Right lobe of liver (tissue), 6 donors: ENCODE measurements at regions not wholly inside any gene's neighbourhood (a gene's known extent, or its start where the extent isn't known, plus 50 kb on each side); places are given as distances from the start of the nearest gene placed in this dataset.

Experiments
- ATAC-seq, 4 donors: fragments of 200-7000 bp; cut with Tn5 transposase; one replicate each; pipeline ENCODE4 v1.9.1; 2020; ENCODE audit warnings: mild to moderate bottlenecking in 4 of 4, moderate library complexity in 4 of 4
- DNase-seq, 3 donors: peaks; one replicate each; pipeline ENCODE4 v3.0.0-alpha.2; 2020
- H3K27ac ChIP-seq, 3 donors: fragments of 200-600 bp; one replicate each; pipeline ENCODE4 v1.8.0; 2022
- H3K27me3 ChIP-seq, 2 donors: fragments of 200-600 bp; one replicate each; pipeline ENCODE4 v1.8.0; 2022
- H3K36me3 ChIP-seq, 4 donors: fragments of 200-600 bp; sonication (generic) in 1 of 4; one replicate each; pipeline versions ENCODE4 v1.5.1 to v1.8.0; 2017 to 2022; ENCODE audit warnings: control low read depth in 1 of 4
- H3K4me1 ChIP-seq, 4 donors: fragments of 200-600 bp; sonication (generic) in 1 of 4; one replicate each; pipeline versions ENCODE4 v1.5.1 to v1.8.0; 2017 to 2022; ENCODE audit warnings: control low read depth in 1 of 4
- H3K4me3 ChIP-seq, 3 donors: fragments of 200-600 bp; one replicate each; pipeline ENCODE4 v1.8.0; 2022
- H3K9me3 ChIP-seq, 4 donors: fragments of 200-600 bp; sonication (generic) in 1 of 4; one replicate each; pipeline versions ENCODE4 v1.5.1 to v1.8.0; 2017 to 2022; ENCODE audit warnings: control low read depth in 1 of 4
- POLR2A ChIP-seq: fragments of 450-650 bp; IDR thresholded peaks from one replicate; pipeline ENCODE4 v1.6.1; 2017; ENCODE audit warnings: antibody characterized with exemption, mild to moderate bottlenecking
- WGBS: methylation state at CpG from one replicate; pipeline ENCODE4 v1.1.6; 2018; ENCODE audit warnings: low coverage, low lambda C conversion rate; ENCODE audit not compliant: insufficient coverage; ENCODE audit errors: missing lambda C conversion rate; 5-methylcytosine and 5-hydroxymethylcytosine counted together
- intact Hi-C, 2 donors: fragments of 100-400 bp; cut with DNase I; formaldehyde crosslinking; loops; one replicate each; pipeline versions ENCODE4 v1.11.2 to v1.14.1; 2022
- TF ChIP-seq, protein P1 (sequence below), 4 donors: fragments of 200-600 bp in 3 of 4; fragments of 450-650 bp in 1 of 4; IDR thresholded peaks; one replicate each; pipeline versions ENCODE4 v1.5.1 to v1.8.0; 2016 to 2022; ENCODE audit warnings: antibody characterized with exemption in 4 of 4, mild to moderate bottlenecking in 2 of 4
- donor health status: DM: no; HTN: yes; CAD: no.
- donor health status: DM: no; HTN: no; CAD: no.
- donor health status: DM: no; HTN: no; CAD: no.
- donor health status: DM: no; HTN: yes; CAD: no.
- donor health status: DM: no; HTN: yes; CAD: no.

DNA sequence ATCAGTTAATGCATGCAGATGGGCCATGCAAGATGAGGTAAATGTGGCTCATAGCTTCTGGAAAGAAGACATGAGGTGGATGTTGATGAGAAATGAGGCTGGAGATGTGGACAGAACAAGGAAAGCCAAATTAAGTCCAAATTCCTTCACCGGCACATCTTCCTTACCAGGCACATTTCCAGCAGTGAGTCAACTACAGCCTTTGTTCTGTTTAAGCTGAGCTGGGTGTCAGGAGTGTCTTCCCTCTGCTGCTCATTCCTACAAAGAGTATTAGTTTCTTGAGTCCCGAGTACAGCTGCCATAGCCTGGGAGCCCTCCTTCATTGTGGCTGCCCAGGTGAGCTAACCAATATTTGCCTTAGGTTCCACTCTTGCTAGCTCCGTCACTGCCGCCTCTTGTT is 945.0 kb downstream of the SLC4A3 start:
- no peaks in the 10 kb centered on the region for H3K27me3 ChIP-seq
- H3K27ac ChIP-seq: no peak overlapping the region
- H3K9me3 ChIP-seq: no peaks in the 10 kb centered on the region
- H3K36me3 ChIP-seq: no peaks in the 10 kb centered on the region
- DNase-seq (no peak), ATAC-seq (no peak)
- 61% methylated on average over 4 of the region's 4 CpGs for WGBS
- TF ChIP-seq, protein P1, sequence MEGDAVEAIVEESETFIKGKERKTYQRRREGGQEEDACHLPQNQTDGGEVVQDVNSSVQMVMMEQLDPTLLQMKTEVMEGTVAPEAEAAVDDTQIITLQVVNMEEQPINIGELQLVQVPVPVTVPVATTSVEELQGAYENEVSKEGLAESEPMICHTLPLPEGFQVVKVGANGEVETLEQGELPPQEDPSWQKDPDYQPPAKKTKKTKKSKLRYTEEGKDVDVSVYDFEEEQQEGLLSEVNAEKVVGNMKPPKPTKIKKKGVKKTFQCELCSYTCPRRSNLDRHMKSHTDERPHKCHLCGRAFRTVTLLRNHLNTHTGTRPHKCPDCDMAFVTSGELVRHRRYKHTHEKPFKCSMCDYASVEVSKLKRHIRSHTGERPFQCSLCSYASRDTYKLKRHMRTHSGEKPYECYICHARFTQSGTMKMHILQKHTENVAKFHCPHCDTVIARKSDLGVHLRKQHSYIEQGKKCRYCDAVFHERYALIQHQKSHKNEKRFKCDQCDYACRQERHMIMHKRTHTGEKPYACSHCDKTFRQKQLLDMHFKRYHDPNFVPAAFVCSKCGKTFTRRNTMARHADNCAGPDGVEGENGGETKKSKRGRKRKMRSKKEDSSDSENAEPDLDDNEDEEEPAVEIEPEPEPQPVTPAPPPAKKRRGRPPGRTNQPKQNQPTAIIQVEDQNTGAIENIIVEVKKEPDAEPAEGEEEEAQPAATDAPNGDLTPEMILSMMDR (IDR thresholded peaks at IDR 0.05): no peak
- no peak for TF ChIP-seq POLR2A
- H3K4me1 ChIP-seq: no peaks in the 10 kb centered on the region
- no peak overlapping the region for H3K4me3 ChIP-seq
- intact Hi-C loops: no loop called here

DNA sequence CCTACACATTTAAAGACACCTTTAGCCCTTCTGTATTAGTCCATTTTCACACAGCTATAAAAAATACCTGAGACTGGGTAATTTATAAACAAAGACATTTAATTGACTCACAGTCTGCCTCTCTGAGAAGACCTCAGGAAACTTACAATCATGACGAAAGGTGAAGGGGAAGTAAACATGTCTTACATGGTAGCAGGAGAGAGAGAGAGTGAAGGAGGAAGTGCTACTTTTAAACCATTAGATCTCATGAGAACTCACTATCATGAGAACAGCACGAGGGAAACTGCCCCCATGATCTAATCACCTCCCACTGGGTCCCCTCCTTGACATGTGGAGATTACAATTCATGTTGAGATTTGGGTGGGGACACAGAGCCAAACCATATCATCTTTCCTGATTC is 946.6 kb downstream of the SLC4A3 start:
- ATAC-seq (no peak), DNase-seq (no peak)
- no peak for TF ChIP-seq POLR2A
- TF ChIP-seq, protein P1 (IDR thresholded peaks at IDR 0.05): no peak
- Histone ChIP-seq H3K4me3 (no peak overlapping the region), H3K27ac (no peak overlapping the region), H3K9me3 (no peaks in the 10 kb centered on the region), H3K36me3 (no peaks in the 10 kb centered on the region), H3K4me1 (no peaks in the 10 kb centered on the region), H3K27me3 (no peaks in the 10 kb centered on the region)
- WGBS: 13% methylated on average over 2 of the region's 2 CpGs
- intact Hi-C loops: no loop called here

DNA sequence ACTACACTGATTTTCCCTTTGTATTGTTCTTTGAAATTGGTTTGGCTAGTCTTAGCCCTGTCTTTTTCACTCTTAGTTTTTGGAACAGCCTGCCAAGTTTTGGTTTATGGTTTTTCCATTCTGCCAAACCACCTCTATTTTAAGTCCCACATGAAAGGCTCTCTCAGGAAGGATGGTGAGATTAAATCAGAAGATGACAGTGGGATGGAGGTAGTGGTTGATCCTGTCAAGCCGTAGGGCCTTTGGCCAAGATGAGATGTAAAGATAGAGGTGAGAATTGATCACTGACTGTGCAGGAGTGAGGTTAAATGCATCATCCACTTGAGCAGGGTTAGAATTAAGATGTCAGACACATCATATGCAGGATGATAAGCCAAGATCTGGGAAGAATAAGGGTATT is 948.5 kb downstream of the SLC4A3 start:
- no peaks in the 10 kb centered on the region for H3K4me1 ChIP-seq
- H3K9me3 ChIP-seq: no peaks in the 10 kb centered on the region
- 27% methylated on average over 1 of the region's 1 CpG for WGBS
- H3K4me3 ChIP-seq: no peak overlapping the region
- no peak for ATAC-seq
- intact Hi-C loops: no loop called here
- no peak overlapping the region for H3K27ac ChIP-seq
- H3K36me3 ChIP-seq: no peaks in the 10 kb centered on the region
- DNase-seq: no peak
- H3K27me3 ChIP-seq: no peaks in the 10 kb centered on the region
- TF ChIP-seq, protein P1 (IDR thresholded peaks at IDR 0.05): no peak
- TF ChIP-seq POLR2A: no peak

DNA sequence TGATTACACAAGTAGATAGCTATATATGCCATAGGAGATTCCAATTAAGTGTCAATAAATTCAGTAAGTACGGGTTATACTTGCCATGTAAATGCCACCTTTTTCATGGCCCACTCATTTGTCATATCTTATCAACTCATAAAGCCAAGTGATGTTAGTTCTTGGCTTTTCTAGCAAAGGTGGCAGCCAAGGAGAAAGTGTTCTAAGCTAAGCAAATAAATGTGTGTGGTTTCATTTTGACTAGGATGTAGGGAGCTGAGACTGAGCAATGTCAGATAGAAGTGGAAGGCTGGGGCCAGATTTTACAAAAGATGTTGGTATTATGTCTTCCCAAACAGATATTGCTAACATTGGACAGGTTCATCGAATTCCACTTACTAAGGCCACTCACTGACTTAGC is 952.0 kb downstream of the SLC4A3 start:
- intact Hi-C loops: no loop called here
- no peak for ATAC-seq
- H3K27ac ChIP-seq: no peak overlapping the region
- TF ChIP-seq, protein P1 (IDR thresholded peaks at IDR 0.05): no peak
- no peak for TF ChIP-seq POLR2A
- H3K4me1 ChIP-seq: no peaks in the 10 kb centered on the region
- no peak overlapping the region for H3K4me3 ChIP-seq
- DNase-seq: no peak
- H3K9me3 ChIP-seq: no peaks in the 10 kb centered on the region
- WGBS: 49% methylated on average over 2 of the region's 2 CpGs
- H3K36me3 ChIP-seq: no peaks in the 10 kb centered on the region
- no peaks in the 10 kb centered on the region for H3K27me3 ChIP-seq

DNA sequence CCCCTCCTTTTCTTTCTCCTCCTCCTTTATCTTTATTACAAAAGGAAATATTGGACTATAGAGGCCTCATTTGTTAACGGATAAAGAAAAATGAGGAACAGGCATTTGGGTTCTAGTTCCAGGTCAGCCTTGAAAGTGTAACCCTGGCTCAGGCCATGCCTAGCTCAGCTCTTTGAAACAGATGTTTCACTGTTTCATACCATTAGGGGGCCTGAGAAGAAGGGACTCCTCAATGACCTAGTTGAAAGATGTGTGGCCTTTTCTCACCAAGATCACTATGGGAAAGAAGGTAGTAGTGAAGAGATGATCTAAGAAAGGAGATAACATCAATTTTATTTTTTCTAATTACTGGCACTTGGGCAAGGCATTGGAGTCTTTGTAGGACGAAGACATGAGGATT is 952.7 kb downstream of the SLC4A3 start:
- no peak for DNase-seq
- H3K4me3 ChIP-seq: no peak overlapping the region
- intact Hi-C loops: no loop called here

More for the DNA sequence above, 952.7 kb downstream of the SLC4A3 start:
- 44% methylated on average over 2 of the region's 2 CpGs for WGBS
- ATAC-seq: no peak
- Histone ChIP-seq H3K27me3 (no peaks in the 10 kb centered on the region), H3K27ac (no peak overlapping the region), H3K36me3 (no peaks in the 10 kb centered on the region), H3K9me3 (no peaks in the 10 kb centered on the region), H3K4me1 (no peaks in the 10 kb centered on the region)
- TF ChIP-seq POLR2A: no peak
- TF ChIP-seq, protein P1 (IDR thresholded peaks at IDR 0.05): no peak
